NCI-H524 treated with DMSO at 0.1 percent for 48 hours (cell line): ENCODE measurements at regions not wholly inside any gene's neighbourhood (a gene's known extent, or its start where the extent isn't known, plus 50 kb on each side); places are given as distances from the start of the nearest gene placed in this dataset.
"Not testable (repeated sequence)": the region's sequence is repeated elsewhere in the genome, so short reads cannot be mapped to it uniquely, and the experiment has no call there.

Experiments
- DNase-seq: peaks from one replicate; lab custom pipeline; 2025; lab: John Stamatoyannopoulos, UW

- DNase-seq, result no peak
Observed at GRCh38 chr3:88947013-88947412, 160.4 kb upstream of the EPHA3 start.

GRCh38 chr3:88954853-88955252 lies 152.6 kb upstream of the EPHA3 start:
- no peak for DNase-seq

GRCh38 chr3:88955274-88955673 lies 152.1 kb upstream of the EPHA3 start:
- no peak for DNase-seq

GRCh38 chr3:88957711-88958439 lies 149.5 kb upstream of the EPHA3 start:
- DNase-seq, result no peak

GRCh38 chr3:88960019-88960418 lies 147.4 kb upstream of the EPHA3 start:
- DNase-seq, result no peak

GRCh38 chr3:88963003-88963402 lies 144.4 kb upstream of the EPHA3 start:
- DNase-seq, result no peak

- DNase-seq, result no peak
Observed at GRCh38 chr3:88979760-88980159, 127.7 kb upstream of the EPHA3 start.

GRCh38 chr3:88983458-88983857 lies 124.0 kb upstream of the EPHA3 start:
- no peak for DNase-seq

- no peak for DNase-seq
Observed at GRCh38 chr3:88984256-88984655, 123.2 kb upstream of the EPHA3 start.

- DNase-seq, result no peak
Observed at GRCh38 chr3:88984832-88985231, 122.6 kb upstream of the EPHA3 start.

GRCh38 chr3:88985491-88985890 lies 121.9 kb upstream of the EPHA3 start:
- no peak for DNase-seq

GRCh38 chr3:88986834-88987233 lies 120.6 kb upstream of the EPHA3 start:
- no peak for DNase-seq

GRCh38 chr3:88987776-88988175 lies 119.6 kb upstream of the EPHA3 start:
- DNase-seq, result no peak

- DNase-seq, result no peak
Observed at GRCh38 chr3:88988906-88989305, 118.5 kb upstream of the EPHA3 start.

GRCh38 chr3:88991496-88991895 lies 115.9 kb upstream of the EPHA3 start:
- DNase-seq, result no peak

- DNase-seq, result no peak
Observed at GRCh38 chr3:88996691-88997090, 110.7 kb upstream of the EPHA3 start.

- no peak for DNase-seq
Observed at GRCh38 chr3:88997260-88997659, 110.2 kb upstream of the EPHA3 start.

- no peak for DNase-seq
Observed at GRCh38 chr3:89000886-89001285, 106.5 kb upstream of the EPHA3 start.

GRCh38 chr3:89002191-89002590 lies 105.2 kb upstream of the EPHA3 start:
- no peak for DNase-seq

GRCh38 chr3:89013536-89013935 lies 93.9 kb upstream of the EPHA3 start:
- DNase-seq, result no peak

- no peak for DNase-seq
Observed at GRCh38 chr3:89017531-89017930, 89.9 kb upstream of the EPHA3 start.

- DNase-seq, result no peak
Observed at GRCh38 chr3:89025185-89025584, 82.2 kb upstream of the EPHA3 start.

- peak; percentile 35 for DNase-seq
Observed at GRCh38 chr3:89032346-89033013, 74.9 kb upstream of the EPHA3 start.

- DNase-seq, result not testable (repeated sequence)
Observed at GRCh38 chr3:89034723-89035122, 72.7 kb upstream of the EPHA3 start.
